Fibroblast of lung (primary cell): ENCODE measurements at regions not wholly inside any gene's neighbourhood (a gene's known extent, or its start where the extent isn't known, plus 50 kb on each side); places are given as distances from the start of the nearest gene placed in this dataset.

Source experiments
- DNase-seq, 2 donors: peaks; one replicate each; pipeline versions ENCODE4 v3.0.0 to v3.0.0-alpha.2; 2010; ENCODE audit warnings: low read depth in 2 of 2
- H2AFZ ChIP-seq: 2 replicates; pipeline ENCODE4 v1.5.1; 2012; ENCODE audit warnings: low read length, control low read depth, inconsistent platforms
- H3K27ac ChIP-seq: 2 replicates; pipeline ENCODE4 v1.5.1; 2011; ENCODE audit warnings: low read length, control low read depth; ENCODE audit not compliant: insufficient read depth
- H3K27me3 ChIP-seq: 2 replicates; pipeline ENCODE4 v1.5.1; 2011; ENCODE audit warnings: mild to moderate bottlenecking, low read length; ENCODE audit not compliant: control insufficient read depth, insufficient read depth
- H3K36me3 ChIP-seq: 2 replicates; pipeline ENCODE4 v1.5.1; 2011; ENCODE audit warnings: low read length; ENCODE audit not compliant: control insufficient read depth, insufficient read depth
- H3K4me1 ChIP-seq: 2 replicates; pipeline ENCODE4 v1.5.1; 2011; ENCODE audit warnings: low read length; ENCODE audit not compliant: control insufficient read depth, insufficient read depth; ENCODE audit errors: extremely low read depth
- H3K4me2 ChIP-seq: 2 replicates; pipeline ENCODE4 v1.5.1; 2011; ENCODE audit warnings: low read length, control low read depth; ENCODE audit not compliant: insufficient read depth; ENCODE audit errors: extremely low read depth
- H3K4me3 ChIP-seq, 4 experiments: fragments of 200-600 bp in 1 of 4; sonication (generic) in 1 of 4; replicated peaks in 1 of 4; 2 replicates each; pipeline ENCODE4 v1.5.1; 2011 to 2016; ENCODE audit warnings: low read length in 4 of 4, low read depth in 3 of 4, mild to moderate bottlenecking in 3 of 4, control low read depth in 2 of 4, inconsistent platforms in 1 of 4, mixed read lengths in 1 of 4; ENCODE audit not compliant: insufficient read depth in 1 of 4; ENCODE audit errors: control extremely low read depth in 1 of 4
- H3K79me2 ChIP-seq: 2 replicates; pipeline ENCODE4 v1.5.1; 2012; ENCODE audit warnings: mild to moderate bottlenecking, low read length, inconsistent platforms; ENCODE audit not compliant: control insufficient read depth, insufficient read depth
- H3K9ac ChIP-seq: 2 replicates; pipeline ENCODE4 v1.5.1; 2011; ENCODE audit warnings: mild to moderate bottlenecking, low read length, control low read depth; ENCODE audit not compliant: insufficient read depth
- H3K9me3 ChIP-seq: 2 replicates; pipeline ENCODE4 v1.5.1; 2012; ENCODE audit warnings: low read depth, low read length; ENCODE audit not compliant: control insufficient read depth, insufficient read depth
- H4K20me1 ChIP-seq: 2 replicates; pipeline ENCODE4 v1.5.1; 2011; ENCODE audit warnings: low read length; ENCODE audit not compliant: control insufficient read depth, insufficient read depth; ENCODE audit errors: extremely low read depth
- CTCF ChIP-seq, 2 donors: IDR thresholded peaks in 1 of 2; conservative IDR thresholded peaks in 1 of 2; 1 replicate in 1 of 2; 2 replicates in 1 of 2; pipeline ENCODE4 v1.5.1; 2011 to 2012; ENCODE audit warnings: low read length in 2 of 2, control low read depth in 1 of 2, inconsistent platforms in 1 of 2, low read depth in 1 of 2, mild to moderate bottlenecking in 1 of 2
- EZH2 ChIP-seq: IDR thresholded peaks from 2 replicates; pipeline ENCODE4 v1.5.1; 2012; ENCODE audit warnings: low read length, control low read depth, mild to moderate bottlenecking; ENCODE audit errors: missing control alignments

GRCh38 chr22:47645450-47645914, 883.0 kb downstream of the TBC1D22A start:
- Histone ChIP-seq H3K79me2 (no peaks in the 10 kb centered on the region), H3K9me3 (peaks cover 4% of the 10 kb centered on the region), H3K9ac (no peak overlapping the region), H2AFZ (no peak overlapping the region), H3K4me1 (no peaks in the 10 kb centered on the region), H3K27ac (no peak overlapping the region), H3K4me3 (no peak overlapping the region), H4K20me1 (no peaks in the 10 kb centered on the region), H3K27me3 (no peaks in the 10 kb centered on the region), H3K36me3 (no peaks in the 10 kb centered on the region), H3K4me2 (no peak overlapping the region)
- TF ChIP-seq CTCF (conservative IDR thresholded peaks at IDR 0.05 in 1 of 2, IDR thresholded peaks at IDR 0.05 in 1 of 2; ENCODE audit: low read depth in 1 of 2, low read length in 2 of 2) = no peak
- no peak for TF ChIP-seq EZH2
- peak in 1 of 2 donors; percentile 43 for DNase-seq

- no peak overlapping the region for H3K4me2 ChIP-seq
- H3K27me3 ChIP-seq = no peaks in the 10 kb centered on the region
- H3K4me1 ChIP-seq = no peaks in the 10 kb centered on the region
- no peaks in the 10 kb centered on the region for H3K79me2 ChIP-seq
- H4K20me1 ChIP-seq = no peaks in the 10 kb centered on the region
- no peak overlapping the region for H3K9ac ChIP-seq
- no peak overlapping the region for H3K4me3 ChIP-seq
- DNase-seq = no peak
- H3K36me3 ChIP-seq = no peaks in the 10 kb centered on the region
- H2AFZ ChIP-seq = no peak overlapping the region
- no peaks in the 10 kb centered on the region for H3K9me3 ChIP-seq
- H3K27ac ChIP-seq = no peak overlapping the region
- TF ChIP-seq EZH2 (no peak), CTCF (conservative IDR thresholded peaks at IDR 0.05 in 1 of 2, IDR thresholded peaks at IDR 0.05 in 1 of 2; ENCODE audit: low read depth in 1 of 2, low read length in 2 of 2) (no peak)
These were observed 871.9 kb downstream of the TBC1D22A start for GRCh38 chr22:47634347-47634746.

GRCh38 chr22:47633111-47633510, 870.7 kb downstream of the TBC1D22A start:
- Histone ChIP-seq H3K36me3 (no peaks in the 10 kb centered on the region), H3K9ac (no peak overlapping the region), H3K4me3 (no peak overlapping the region), H3K4me1 (no peaks in the 10 kb centered on the region), H2AFZ (no peak overlapping the region), H3K4me2 (no peak overlapping the region), H3K79me2 (no peaks in the 10 kb centered on the region), H3K27me3 (no peaks in the 10 kb centered on the region), H3K9me3 (no peaks in the 10 kb centered on the region), H4K20me1 (no peaks in the 10 kb centered on the region), H3K27ac (no peak overlapping the region)
- TF ChIP-seq EZH2 = no peak
- no peak for TF ChIP-seq CTCF (conservative IDR thresholded peaks at IDR 0.05 in 1 of 2, IDR thresholded peaks at IDR 0.05 in 1 of 2; ENCODE audit: low read depth in 1 of 2, low read length in 2 of 2)
- no peak for DNase-seq
